Liver (tissue), 8 donors: ENCODE measurements at regions not wholly inside any gene's neighbourhood (a gene's known extent, or its start where the extent isn't known, plus 50 kb on each side); places are given as distances from the start of the nearest gene placed in this dataset.

Experiments used
- DNase-seq: peaks from one replicate; pipeline ENCODE4 v3.0.0-alpha.2; 2017; ENCODE audit warnings: low spot score
- H3K27ac ChIP-seq, 2 donors: one replicate each; pipeline ENCODE4 v1.7.0; 2013; ENCODE audit warnings: inconsistent platforms in 2 of 2, low read length in 2 of 2, control low read depth in 1 of 2, low read depth in 1 of 2, mild to moderate bottlenecking in 1 of 2
- H3K27me3 ChIP-seq, 4 donors: one replicate each; pipeline versions ENCODE4 v1.6.1 to v1.7.0; 2013; ENCODE audit warnings: low read length in 3 of 4, inconsistent platforms in 1 of 4, mild to moderate bottlenecking in 1 of 4, moderate library complexity in 1 of 4; ENCODE audit not compliant: control insufficient read depth in 4 of 4, insufficient read depth in 4 of 4
- H3K36me3 ChIP-seq, 4 donors: one replicate each; pipeline versions ENCODE4 v1.6.1 to v1.7.0; 2013; ENCODE audit warnings: low read length in 3 of 4, mild to moderate bottlenecking in 3 of 4, low read depth in 1 of 4, moderate library complexity in 1 of 4; ENCODE audit not compliant: control insufficient read depth in 4 of 4, insufficient read depth in 3 of 4
- H3K4me1 ChIP-seq, 4 donors: one replicate each; pipeline versions ENCODE4 v1.6.1 to v1.7.0; 2013; ENCODE audit warnings: low read length in 3 of 4, mild to moderate bottlenecking in 3 of 4, moderate library complexity in 1 of 4; ENCODE audit not compliant: control insufficient read depth in 4 of 4, insufficient read depth in 4 of 4
- H3K4me3 ChIP-seq, 3 donors: one replicate each; pipeline versions ENCODE4 v1.6.1 to v1.7.0; 2013; ENCODE audit warnings: low read length in 3 of 3, control low read depth in 1 of 3, low read depth in 1 of 3, mild to moderate bottlenecking in 1 of 3
- H3K9ac ChIP-seq, 2 donors: one replicate each; pipeline ENCODE4 v1.7.0; 2013; ENCODE audit warnings: low read length in 2 of 2, mild to moderate bottlenecking in 2 of 2, moderate library complexity in 2 of 2, control low read depth in 1 of 2, low read depth in 1 of 2
- H3K9me3 ChIP-seq, 4 donors: one replicate each; pipeline versions ENCODE4 v1.6.1 to v1.7.0; 2013; ENCODE audit warnings: low read length in 3 of 4; ENCODE audit not compliant: control insufficient read depth in 4 of 4
- ATF3 ChIP-seq: IDR thresholded peaks from 2 replicates; pipeline ENCODE4 v1.6.1; 2016; ENCODE audit warnings: antibody characterized with exemption
- CTCF ChIP-seq: fragments of 150-350 bp; IDR thresholded peaks from 2 replicates; pipeline ENCODE4 v1.5.1; 2017; ENCODE audit warnings: improper control_type of control experiment, low read depth, low read length; ENCODE audit not compliant: missing input control
- EGR1 ChIP-seq, 2 donors: IDR thresholded peaks; 2 replicates each; pipeline ENCODE4 v1.6.1; 2016 to 2018; ENCODE audit warnings: antibody characterized with exemption in 2 of 2, low read depth in 2 of 2
- FOXA1 ChIP-seq: IDR thresholded peaks from 2 replicates; pipeline ENCODE4 v1.6.1; 2016; ENCODE audit warnings: antibody characterized with exemption
- FOXA2 ChIP-seq: IDR thresholded peaks from 2 replicates; pipeline ENCODE4 v1.6.1; 2016; ENCODE audit warnings: antibody characterized with exemption
- GABPA ChIP-seq, 2 donors: IDR thresholded peaks in 1 of 2; conservative IDR thresholded peaks in 1 of 2; 2 replicates each; pipeline ENCODE4 v1.6.1; 2016; ENCODE audit warnings: antibody characterized with exemption in 2 of 2, mild to moderate bottlenecking in 1 of 2, moderate library complexity in 1 of 2
- HNF4A ChIP-seq, 2 donors: conservative IDR thresholded peaks; 2 replicates each; pipeline ENCODE4 v1.6.1; 2016; ENCODE audit warnings: antibody characterized with exemption in 2 of 2, mild to moderate bottlenecking in 2 of 2
- HNF4G ChIP-seq: IDR thresholded peaks from 2 replicates; pipeline ENCODE4 v1.6.1; 2016; ENCODE audit warnings: antibody characterized with exemption
- JUND ChIP-seq, 2 donors: IDR thresholded peaks; 2 replicates each; pipeline ENCODE4 v1.6.1; 2016; ENCODE audit warnings: antibody characterized with exemption in 2 of 2
- MAX ChIP-seq: IDR thresholded peaks from 2 replicates; pipeline ENCODE4 v1.6.1; 2016; ENCODE audit warnings: antibody characterized with exemption
- NR2F2 ChIP-seq: IDR thresholded peaks from 2 replicates; pipeline ENCODE4 v1.6.1; 2016; ENCODE audit warnings: antibody characterized with exemption
- RAD21 ChIP-seq, 2 donors: IDR thresholded peaks; 2 replicates each; pipeline ENCODE4 v1.6.1; 2016; ENCODE audit warnings: antibody characterized with exemption in 2 of 2, mild to moderate bottlenecking in 2 of 2
- REST ChIP-seq: IDR thresholded peaks from 2 replicates; pipeline ENCODE4 v1.6.1; 2016; ENCODE audit warnings: antibody characterized with exemption, mild to moderate bottlenecking
- SP1 ChIP-seq: IDR thresholded peaks from 2 replicates; pipeline ENCODE4 v1.6.1; 2018; ENCODE audit warnings: antibody characterized with exemption, mild to moderate bottlenecking
- TAF1 ChIP-seq: conservative IDR thresholded peaks from 2 replicates; pipeline ENCODE4 v1.6.1; 2016; ENCODE audit warnings: antibody characterized with exemption, mild to moderate bottlenecking
- YY1 ChIP-seq: IDR thresholded peaks from 2 replicates; pipeline ENCODE4 v1.6.1; 2016; ENCODE audit warnings: antibody characterized with exemption, mild to moderate bottlenecking
- ZBTB33 ChIP-seq: IDR thresholded peaks from 2 replicates; pipeline ENCODE4 v1.6.1; 2016; ENCODE audit warnings: antibody characterized with exemption
- WGBS: extraction: QIAGEN DNeasy Blood & Tissue Kit; methylation state at CpG from one replicate; pipeline ENCODE4 v1.1.7; 2013; 5-methylcytosine and 5-hydroxymethylcytosine counted together
- donor health status: healthy.
- donor health status: healthy.
- donor health status: healthy.
- donor health status: healthy.
- donor health status: healthy.

- Histone ChIP-seq H3K9ac (no peak overlapping the region), H3K9me3 (peaks cover 0 to 12% (median under 1%) of the 10 kb centered on the region in 4 donors), H3K27me3 (no peaks in the 10 kb centered on the region), H3K27ac (no peak overlapping the region), H3K36me3 (no peaks in the 10 kb centered on the region), H3K4me1 (no peaks in the 10 kb centered on the region), H3K4me3 (no peak overlapping the region)
- WGBS = 78% methylated on average over 2 of the region's 2 CpGs
- TF ChIP-seq FOXA2 (no peak), NR2F2 (no peak), ZBTB33 (no peak), GABPA (IDR thresholded peaks at IDR 0.05 in 1 of 2, conservative IDR thresholded peaks at IDR 0.05 in 1 of 2) (no peak), SP1 (no peak), ATF3 (no peak), HNF4A (conservative IDR thresholded peaks at IDR 0.05) (no peak), REST (no peak), YY1 (no peak), EGR1 (IDR thresholded peaks at IDR 0.05; ENCODE audit: low read depth in 2 of 2) (no peak)
- DNase-seq = no peak
Measured at GRCh38 chr10:3605882-3606281, 179.1 kb downstream of the KLF6 start.

- no peaks in the 10 kb centered on the region for H3K36me3 ChIP-seq
- 84% methylated on average over 9 of the region's 9 CpGs for WGBS
- H3K9ac ChIP-seq = no peak overlapping the region
- no peak overlapping the region for H3K27ac ChIP-seq
- TF ChIP-seq NR2F2 (no peak), HNF4A (conservative IDR thresholded peaks at IDR 0.05) (no peak), ZBTB33 (no peak), YY1 (no peak), FOXA2 (no peak), TAF1 (no peak), SP1 (no peak), EGR1 (IDR thresholded peaks at IDR 0.05; ENCODE audit: low read depth in 2 of 2) (no peak), JUND (IDR thresholded peaks at IDR 0.05) (no peak), CTCF (no peak), ATF3 (no peak), RAD21 (IDR thresholded peaks at IDR 0.05) (no peak), MAX (no peak), FOXA1 (no peak), REST (no peak), HNF4G (no peak)
- H3K4me1 ChIP-seq = no peaks in the 10 kb centered on the region
- no peak overlapping the region for H3K4me3 ChIP-seq
- H3K27me3 ChIP-seq = peaks cover 0 to 10% (median 0%) of the 10 kb centered on the region in 4 donors
- H3K9me3 ChIP-seq = no peaks in the 10 kb centered on the region
- DNase-seq = no peak
Measured at GRCh38 chr10:3595736-3596135, 189.3 kb downstream of the KLF6 start.
